Glutamatergic neuron (in vitro differentiated cells): ENCODE measurements at regions not wholly inside any gene's neighbourhood (a gene's known extent, or its start where the extent isn't known, plus 50 kb on each side); places are given as distances from the start of the nearest gene placed in this dataset.

Experiments used
- DNase-seq: peaks from one replicate; pipeline ENCODE4 v3.0.0; 2022
- H3K27ac Mint-ChIP-seq: one replicate; pipeline ENCODE4 v1.8.0; 2020; ENCODE audit warnings: mild to moderate bottlenecking, mixed read lengths, inconsistent platforms; ENCODE audit not compliant: unreplicated experiment
- H3K27me3 Mint-ChIP-seq: one replicate; pipeline ENCODE4 v1.8.0; 2020; ENCODE audit warnings: mild to moderate bottlenecking, moderate library complexity, mixed read lengths, inconsistent platforms; ENCODE audit not compliant: unreplicated experiment
- H3K36me3 Mint-ChIP-seq: one replicate; pipeline ENCODE4 v1.8.0; 2020; ENCODE audit warnings: mild to moderate bottlenecking, mixed read lengths, inconsistent platforms; ENCODE audit not compliant: unreplicated experiment
- H3K4me1 Mint-ChIP-seq: one replicate; pipeline ENCODE4 v1.8.0; 2020; ENCODE audit warnings: mild to moderate bottlenecking, low read depth, mixed read lengths, inconsistent platforms; ENCODE audit not compliant: unreplicated experiment
- H3K4me3 Mint-ChIP-seq: one replicate; pipeline ENCODE4 v1.8.0; 2020; ENCODE audit warnings: mild to moderate bottlenecking, mixed read lengths, inconsistent platforms; ENCODE audit not compliant: unreplicated experiment
- H3K9me3 Mint-ChIP-seq: one replicate; pipeline ENCODE4 v1.8.0; 2020; ENCODE audit warnings: mild to moderate bottlenecking, moderate library complexity, mixed read lengths, inconsistent platforms; ENCODE audit not compliant: unreplicated experiment
- TF ChIP-seq, protein P1 (sequence below): fragments of 200-600 bp; sonication (generic); IDR thresholded peaks from one replicate; pipeline ENCODE4 v1.5.0; 2021; ENCODE audit not compliant: partially characterized antibody, unreplicated experiment

DNA sequence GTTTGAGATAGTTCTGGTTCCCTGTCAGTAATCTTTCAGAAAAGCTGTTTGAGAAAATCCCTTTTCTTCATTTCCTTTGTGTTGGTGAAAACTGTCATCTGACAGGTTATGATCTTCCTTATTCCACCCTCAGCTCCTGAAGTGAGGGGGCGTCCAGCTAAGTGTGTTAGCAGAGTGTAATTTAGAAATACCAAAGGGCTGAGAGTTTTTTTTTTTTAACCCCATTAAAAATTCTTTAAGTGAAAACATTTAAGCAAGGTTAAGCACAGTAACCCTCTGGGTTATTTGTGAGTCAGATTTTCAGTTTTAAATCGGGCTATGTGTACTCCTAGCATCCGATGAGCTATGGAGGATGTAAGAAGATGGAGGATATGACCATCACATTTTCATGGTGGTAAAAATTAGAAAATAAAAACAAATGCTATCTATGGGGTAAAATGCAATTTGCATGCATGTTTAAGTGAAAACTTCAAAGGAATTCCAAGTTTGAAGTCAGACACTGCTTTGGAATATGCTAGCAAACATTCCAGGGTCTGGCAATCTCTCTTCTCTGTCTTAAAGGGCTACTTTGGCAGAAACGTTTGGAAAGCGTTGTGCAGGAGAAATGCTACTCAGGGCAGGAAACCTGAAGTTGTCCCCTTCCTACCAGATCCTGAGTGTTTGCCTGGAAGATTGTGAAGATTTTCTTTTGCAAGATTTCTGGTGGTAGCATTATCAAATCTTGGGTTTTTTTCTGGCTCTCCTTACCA lies 197.0 kb upstream of the PRICKLE1 start:
- no peaks in the 10 kb centered on the region for H3K27me3 Mint-ChIP-seq
- H3K4me1 Mint-ChIP-seq, result no peaks in the 10 kb centered on the region
- H3K4me3 Mint-ChIP-seq, result no peak overlapping the region
- DNase-seq, result no peak
- no peaks in the 10 kb centered on the region for H3K36me3 Mint-ChIP-seq
- no peak overlapping the region for H3K27ac Mint-ChIP-seq
- no peaks in the 10 kb centered on the region for H3K9me3 Mint-ChIP-seq
- TF ChIP-seq, protein P1, sequence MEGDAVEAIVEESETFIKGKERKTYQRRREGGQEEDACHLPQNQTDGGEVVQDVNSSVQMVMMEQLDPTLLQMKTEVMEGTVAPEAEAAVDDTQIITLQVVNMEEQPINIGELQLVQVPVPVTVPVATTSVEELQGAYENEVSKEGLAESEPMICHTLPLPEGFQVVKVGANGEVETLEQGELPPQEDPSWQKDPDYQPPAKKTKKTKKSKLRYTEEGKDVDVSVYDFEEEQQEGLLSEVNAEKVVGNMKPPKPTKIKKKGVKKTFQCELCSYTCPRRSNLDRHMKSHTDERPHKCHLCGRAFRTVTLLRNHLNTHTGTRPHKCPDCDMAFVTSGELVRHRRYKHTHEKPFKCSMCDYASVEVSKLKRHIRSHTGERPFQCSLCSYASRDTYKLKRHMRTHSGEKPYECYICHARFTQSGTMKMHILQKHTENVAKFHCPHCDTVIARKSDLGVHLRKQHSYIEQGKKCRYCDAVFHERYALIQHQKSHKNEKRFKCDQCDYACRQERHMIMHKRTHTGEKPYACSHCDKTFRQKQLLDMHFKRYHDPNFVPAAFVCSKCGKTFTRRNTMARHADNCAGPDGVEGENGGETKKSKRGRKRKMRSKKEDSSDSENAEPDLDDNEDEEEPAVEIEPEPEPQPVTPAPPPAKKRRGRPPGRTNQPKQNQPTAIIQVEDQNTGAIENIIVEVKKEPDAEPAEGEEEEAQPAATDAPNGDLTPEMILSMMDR, result no peak

GRCh38 chr12:42785944-42786343 lies 196.4 kb upstream of the PRICKLE1 start:
- no peaks in the 10 kb centered on the region for H3K36me3 Mint-ChIP-seq
- TF ChIP-seq, protein P1, result no peak
- H3K9me3 Mint-ChIP-seq, result no peaks in the 10 kb centered on the region
- no peak for DNase-seq
- H3K4me3 Mint-ChIP-seq, result no peak overlapping the region
- H3K27me3 Mint-ChIP-seq, result no peaks in the 10 kb centered on the region
- H3K27ac Mint-ChIP-seq, result no peak overlapping the region
- H3K4me1 Mint-ChIP-seq, result peaks cover 1% of the 10 kb centered on the region

DNA sequence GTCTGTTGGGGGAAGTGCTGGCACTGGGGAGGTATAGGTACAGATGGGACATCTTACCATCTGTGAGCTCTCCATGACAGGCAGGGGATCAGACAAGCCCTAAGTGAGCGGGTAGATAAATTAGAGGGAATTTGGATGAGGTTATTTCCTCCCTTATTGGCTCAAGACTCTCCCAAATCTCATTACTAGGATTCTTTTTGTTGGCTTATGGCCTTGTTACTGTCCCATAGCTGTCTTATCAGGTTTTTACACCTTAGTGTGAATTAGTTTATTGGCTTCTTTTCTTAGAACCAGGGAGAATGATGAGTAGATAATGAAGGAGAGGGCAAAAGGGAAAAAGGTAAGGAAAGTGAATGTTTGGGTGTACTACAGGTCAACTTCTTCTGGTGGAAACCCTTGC lies 191.1 kb upstream of the PRICKLE1 start:
- Mint-ChIP-seq H3K4me1 (peaks cover 11% of the 10 kb centered on the region), H3K27ac (no peak overlapping the region), H3K36me3 (no peaks in the 10 kb centered on the region), H3K27me3 (no peaks in the 10 kb centered on the region), H3K4me3 (no peak overlapping the region), H3K9me3 (no peaks in the 10 kb centered on the region)
- TF ChIP-seq, protein P1, result no peak
- DNase-seq, result no peak

DNA sequence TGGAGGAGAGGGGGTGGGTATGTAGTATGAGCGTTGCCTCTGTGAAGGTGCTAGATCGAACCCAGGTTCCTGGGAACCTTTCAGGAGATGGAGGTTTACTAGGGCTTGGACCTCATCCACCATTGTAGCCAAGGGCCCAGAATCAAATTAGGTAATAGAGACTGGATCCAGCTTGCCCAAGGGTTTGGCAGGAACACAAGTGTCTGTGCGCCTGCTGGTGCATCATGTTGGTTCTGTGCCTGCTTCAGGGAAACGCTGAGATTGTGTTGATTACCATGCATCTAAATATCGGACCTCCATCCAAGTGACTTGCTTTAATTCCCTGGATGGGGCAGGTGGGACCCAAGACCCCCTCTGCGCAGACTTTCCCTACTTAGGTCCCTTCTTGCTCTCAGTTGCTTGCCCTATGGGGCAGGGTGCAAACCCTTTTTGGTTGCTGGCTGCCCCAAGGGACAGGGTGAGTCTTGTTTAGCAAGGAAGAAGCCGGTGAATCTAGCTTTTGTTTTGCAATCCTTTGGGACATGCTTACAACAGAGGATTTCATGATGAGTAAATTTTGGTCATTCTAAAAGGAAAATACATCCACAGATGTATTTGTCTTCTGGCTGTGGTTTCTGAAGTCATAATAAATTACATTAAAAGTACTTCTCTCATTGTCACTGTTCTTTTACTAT lies 189.8 kb upstream of the PRICKLE1 start:
- Mint-ChIP-seq H3K9me3 (no peaks in the 10 kb centered on the region), H3K4me3 (no peak overlapping the region), H3K4me1 (peaks cover 11% of the 10 kb centered on the region), H3K27me3 (no peaks in the 10 kb centered on the region), H3K36me3 (no peaks in the 10 kb centered on the region), H3K27ac (no peak overlapping the region)
- DNase-seq, result no peak
- TF ChIP-seq, protein P1, result no peak

- H3K36me3 Mint-ChIP-seq, result peaks cover 4% of the 10 kb centered on the region
- H3K4me3 Mint-ChIP-seq, result no peak overlapping the region
- DNase-seq, result no peak
- H3K27me3 Mint-ChIP-seq, result peaks cover 4% of the 10 kb centered on the region
- H3K27ac Mint-ChIP-seq, result no peak overlapping the region
- H3K9me3 Mint-ChIP-seq, result peaks cover 4% of the 10 kb centered on the region
- TF ChIP-seq, protein P1, result no peak
- peaks cover 11% of the 10 kb centered on the region for H3K4me1 Mint-ChIP-seq
Measured at GRCh38 chr12:42776396-42776795, 186.8 kb upstream of the PRICKLE1 start.
